ENCODE measurements at regions not wholly inside any gene's neighbourhood (a gene's known extent, or its start where the extent isn't known, plus 50 kb on each side); places are given as distances from the start of the nearest gene placed in this dataset.

GRCh38 chr1:21352586-21352985 is 62.3 kb upstream of the ECE1 start:
- TF ChIP-seq MYC (IDR thresholded peaks at IDR 0.05; ENCODE audit: low read depth, low read length) (no peak), POLR2A (IDR thresholded peaks at IDR 0.05; ENCODE audit: extremely low read depth, insufficient read length) (no peak), MAX (IDR thresholded peaks at IDR 0.05; ENCODE audit: low read depth, low read length) (no peak), CTCF (IDR thresholded peaks at IDR 0.05; ENCODE audit: low read depth, low read length) (no peak)
